ENCODE measurements at regions not wholly inside any gene's neighbourhood (a gene's known extent, or its start where the extent isn't known, plus 50 kb on each side); places are given as distances from the start of the nearest gene placed in this dataset.

GRCh38 chr4:147362938-147363337 lies 118.0 kb upstream of the EDNRA start:
- no peak for TF ChIP-seq CTCF (IDR thresholded peaks at IDR 0.05)
- TF ChIP-seq POLR2A (IDR thresholded peaks at IDR 0.05) = no peak
